ENCODE measurements at regions not wholly inside any gene's neighbourhood (a gene's known extent, or its start where the extent isn't known, plus 50 kb on each side); places are given as distances from the start of the nearest gene placed in this dataset.

DNA sequence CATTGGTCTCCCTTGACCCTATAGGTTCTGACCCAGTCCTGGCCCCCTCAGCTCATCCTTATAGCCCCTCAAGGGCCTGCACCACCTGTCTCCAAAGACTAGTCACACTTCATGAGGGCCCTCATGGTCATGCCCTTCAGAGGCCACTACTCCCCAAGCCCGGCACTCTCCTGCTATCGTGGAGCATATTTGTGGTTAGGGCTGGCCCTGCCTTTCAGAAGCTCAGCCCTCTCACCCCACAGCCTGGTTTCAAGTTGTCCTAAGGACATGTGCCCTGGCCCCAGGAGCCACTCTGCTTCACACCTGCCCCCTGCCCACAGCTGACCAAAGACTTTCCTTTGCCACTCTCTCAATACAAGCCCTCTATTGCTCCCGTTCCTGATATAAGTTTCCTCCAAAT lies 60.3 kb upstream of the LBX1 start (continued):
- TF ChIP-seq, protein P1, sequence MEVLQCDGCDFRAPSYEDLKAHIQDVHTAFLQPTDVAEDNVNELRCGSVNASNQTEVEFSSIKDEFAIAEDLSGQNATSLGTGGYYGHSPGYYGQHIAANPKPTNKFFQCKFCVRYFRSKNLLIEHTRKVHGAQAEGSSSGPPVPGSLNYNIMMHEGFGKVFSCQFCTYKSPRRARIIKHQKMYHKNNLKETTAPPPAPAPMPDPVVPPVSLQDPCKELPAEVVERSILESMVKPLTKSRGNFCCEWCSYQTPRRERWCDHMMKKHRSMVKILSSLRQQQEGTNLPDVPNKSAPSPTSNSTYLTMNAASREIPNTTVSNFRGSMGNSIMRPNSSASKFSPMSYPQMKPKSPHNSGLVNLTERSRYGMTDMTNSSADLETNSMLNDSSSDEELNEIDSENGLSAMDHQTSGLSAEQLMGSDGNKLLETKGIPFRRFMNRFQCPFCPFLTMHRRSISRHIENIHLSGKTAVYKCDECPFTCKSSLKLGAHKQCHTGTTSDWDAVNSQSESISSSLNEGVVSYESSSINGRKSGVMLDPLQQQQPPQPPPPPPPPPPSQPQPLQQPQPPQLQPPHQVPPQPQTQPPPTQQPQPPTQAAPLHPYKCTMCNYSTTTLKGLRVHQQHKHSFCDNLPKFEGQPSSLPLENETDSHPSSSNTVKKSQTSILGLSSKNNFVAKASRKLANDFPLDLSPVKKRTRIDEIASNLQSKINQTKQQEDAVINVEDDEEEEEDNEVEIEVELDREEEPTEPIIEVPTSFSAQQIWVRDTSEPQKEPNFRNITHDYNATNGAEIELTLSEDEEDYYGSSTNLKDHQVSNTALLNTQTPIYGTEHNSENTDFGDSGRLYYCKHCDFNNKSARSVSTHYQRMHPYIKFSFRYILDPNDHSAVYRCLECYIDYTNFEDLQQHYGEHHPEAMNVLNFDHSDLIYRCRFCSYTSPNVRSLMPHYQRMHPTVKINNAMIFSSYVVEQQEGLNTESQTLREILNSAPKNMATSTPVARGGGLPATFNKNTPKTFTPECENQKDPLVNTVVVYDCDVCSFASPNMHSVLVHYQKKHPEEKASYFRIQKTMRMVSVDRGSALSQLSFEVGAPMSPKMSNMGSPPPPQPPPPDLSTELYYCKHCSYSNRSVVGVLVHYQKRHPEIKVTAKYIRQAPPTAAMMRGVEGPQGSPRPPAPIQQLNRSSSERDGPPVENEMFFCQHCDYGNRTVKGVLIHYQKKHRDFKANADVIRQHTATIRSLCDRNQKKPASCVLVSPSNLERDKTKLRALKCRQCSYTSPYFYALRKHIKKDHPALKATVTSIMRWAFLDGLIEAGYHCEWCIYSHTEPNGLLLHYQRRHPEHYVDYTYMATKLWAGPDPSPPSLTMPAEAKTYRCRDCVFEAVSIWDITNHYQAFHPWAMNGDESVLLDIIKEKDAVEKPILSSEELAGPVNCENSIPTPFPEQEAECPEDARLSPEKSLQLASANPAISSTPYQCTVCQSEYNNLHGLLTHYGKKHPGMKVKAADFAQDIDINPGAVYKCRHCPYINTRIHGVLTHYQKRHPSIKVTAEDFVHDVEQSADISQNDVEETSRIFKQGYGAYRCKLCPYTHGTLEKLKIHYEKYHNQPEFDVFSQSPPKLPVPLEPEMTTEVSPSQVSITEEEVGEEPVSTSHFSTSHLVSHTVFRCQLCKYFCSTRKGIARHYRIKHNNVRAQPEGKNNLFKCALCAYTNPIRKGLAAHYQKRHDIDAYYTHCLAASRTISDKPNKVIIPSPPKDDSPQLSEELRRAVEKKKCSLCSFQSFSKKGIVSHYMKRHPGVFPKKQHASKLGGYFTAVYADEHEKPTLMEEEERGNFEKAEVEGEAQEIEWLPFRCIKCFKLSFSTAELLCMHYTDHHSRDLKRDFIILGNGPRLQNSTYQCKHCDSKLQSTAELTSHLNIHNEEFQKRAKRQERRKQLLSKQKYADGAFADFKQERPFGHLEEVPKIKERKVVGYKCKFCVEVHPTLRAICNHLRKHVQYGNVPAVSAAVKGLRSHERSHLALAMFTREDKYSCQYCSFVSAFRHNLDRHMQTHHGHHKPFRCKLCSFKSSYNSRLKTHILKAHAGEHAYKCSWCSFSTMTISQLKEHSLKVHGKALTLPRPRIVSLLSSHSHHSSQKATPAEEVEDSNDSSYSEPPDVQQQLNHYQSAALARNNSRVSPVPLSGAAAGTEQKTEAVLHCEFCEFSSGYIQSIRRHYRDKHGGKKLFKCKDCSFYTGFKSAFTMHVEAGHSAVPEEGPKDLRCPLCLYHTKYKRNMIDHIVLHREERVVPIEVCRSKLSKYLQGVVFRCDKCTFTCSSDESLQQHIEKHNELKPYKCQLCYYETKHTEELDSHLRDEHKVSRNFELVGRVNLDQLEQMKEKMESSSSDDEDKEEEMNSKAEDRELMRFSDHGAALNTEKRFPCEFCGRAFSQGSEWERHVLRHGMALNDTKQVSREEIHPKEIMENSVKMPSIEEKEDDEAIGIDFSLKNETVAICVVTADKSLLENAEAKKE (CRISPR knock-in tag; IDR thresholded peaks at IDR 0.05), result no peak
- TF ChIP-seq ZNF331 (CRISPR knock-in tag; IDR thresholded peaks at IDR 0.05; ENCODE audit: low read depth), result no peak
- no peak for TF ChIP-seq ZNF114 (CRISPR knock-in tag; IDR thresholded peaks at IDR 0.05)
- TF ChIP-seq, protein P2, sequence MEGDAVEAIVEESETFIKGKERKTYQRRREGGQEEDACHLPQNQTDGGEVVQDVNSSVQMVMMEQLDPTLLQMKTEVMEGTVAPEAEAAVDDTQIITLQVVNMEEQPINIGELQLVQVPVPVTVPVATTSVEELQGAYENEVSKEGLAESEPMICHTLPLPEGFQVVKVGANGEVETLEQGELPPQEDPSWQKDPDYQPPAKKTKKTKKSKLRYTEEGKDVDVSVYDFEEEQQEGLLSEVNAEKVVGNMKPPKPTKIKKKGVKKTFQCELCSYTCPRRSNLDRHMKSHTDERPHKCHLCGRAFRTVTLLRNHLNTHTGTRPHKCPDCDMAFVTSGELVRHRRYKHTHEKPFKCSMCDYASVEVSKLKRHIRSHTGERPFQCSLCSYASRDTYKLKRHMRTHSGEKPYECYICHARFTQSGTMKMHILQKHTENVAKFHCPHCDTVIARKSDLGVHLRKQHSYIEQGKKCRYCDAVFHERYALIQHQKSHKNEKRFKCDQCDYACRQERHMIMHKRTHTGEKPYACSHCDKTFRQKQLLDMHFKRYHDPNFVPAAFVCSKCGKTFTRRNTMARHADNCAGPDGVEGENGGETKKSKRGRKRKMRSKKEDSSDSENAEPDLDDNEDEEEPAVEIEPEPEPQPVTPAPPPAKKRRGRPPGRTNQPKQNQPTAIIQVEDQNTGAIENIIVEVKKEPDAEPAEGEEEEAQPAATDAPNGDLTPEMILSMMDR (conservative IDR thresholded peaks at IDR 0.05; ENCODE audit: low read depth in 2 of 2), result no peak
- no peak for TF ChIP-seq POLR2AphosphoS5 (IDR thresholded peaks at IDR 0.05; ENCODE audit: low read depth)
- TF ChIP-seq STAT1 (IDR thresholded peaks at IDR 0.05; ENCODE audit: unreplicated experiment), result no peak

DNA sequence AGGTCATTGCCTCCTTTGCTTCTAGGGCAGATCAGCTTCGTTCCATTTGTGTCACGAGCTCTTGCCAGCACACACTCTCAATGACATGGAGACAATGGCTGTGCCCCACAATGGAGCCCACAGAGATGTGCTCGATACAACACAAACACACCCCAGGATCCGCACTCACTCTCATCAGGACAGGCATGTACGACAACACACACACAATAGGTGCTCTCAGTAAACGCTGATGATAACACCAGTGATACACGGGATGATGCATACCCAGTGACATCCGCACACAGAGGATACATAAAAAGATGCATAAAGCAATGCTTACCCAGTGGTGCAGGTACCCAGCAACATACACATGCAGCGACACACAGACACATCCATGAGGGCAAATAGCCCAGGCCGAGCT lies 61.2 kb upstream of the LBX1 start:
- H3K27ac Mint-ChIP-seq, result no peak overlapping the region
- TF ChIP-seq EZH2 (IDR thresholded peaks at IDR 0.05; ENCODE audit: low read depth, unreplicated experiment) (no peak), ZNF114 (CRISPR knock-in tag; IDR thresholded peaks at IDR 0.05) (no peak), POLR2AphosphoS5 (IDR thresholded peaks at IDR 0.05; ENCODE audit: low read depth) (no peak), EZH2phosphoT487 (IDR thresholded peaks at IDR 0.05; ENCODE audit: unreplicated experiment) (no peak), CREB1 (CRISPR knock-in tag; IDR thresholded peaks at IDR 0.05; ENCODE audit: low read depth) (no peak), JUNB (IDR thresholded peaks at IDR 0.05; ENCODE audit: unreplicated experiment) (no peak), ZNF331 (CRISPR knock-in tag; IDR thresholded peaks at IDR 0.05; ENCODE audit: low read depth) (no peak), STAT1 (IDR thresholded peaks at IDR 0.05; ENCODE audit: unreplicated experiment) (no peak), NANOG (IDR thresholded peaks at IDR 0.05; ENCODE audit: borderline replicate concordance) (no peak)
- TF ChIP-seq, protein P3, sequence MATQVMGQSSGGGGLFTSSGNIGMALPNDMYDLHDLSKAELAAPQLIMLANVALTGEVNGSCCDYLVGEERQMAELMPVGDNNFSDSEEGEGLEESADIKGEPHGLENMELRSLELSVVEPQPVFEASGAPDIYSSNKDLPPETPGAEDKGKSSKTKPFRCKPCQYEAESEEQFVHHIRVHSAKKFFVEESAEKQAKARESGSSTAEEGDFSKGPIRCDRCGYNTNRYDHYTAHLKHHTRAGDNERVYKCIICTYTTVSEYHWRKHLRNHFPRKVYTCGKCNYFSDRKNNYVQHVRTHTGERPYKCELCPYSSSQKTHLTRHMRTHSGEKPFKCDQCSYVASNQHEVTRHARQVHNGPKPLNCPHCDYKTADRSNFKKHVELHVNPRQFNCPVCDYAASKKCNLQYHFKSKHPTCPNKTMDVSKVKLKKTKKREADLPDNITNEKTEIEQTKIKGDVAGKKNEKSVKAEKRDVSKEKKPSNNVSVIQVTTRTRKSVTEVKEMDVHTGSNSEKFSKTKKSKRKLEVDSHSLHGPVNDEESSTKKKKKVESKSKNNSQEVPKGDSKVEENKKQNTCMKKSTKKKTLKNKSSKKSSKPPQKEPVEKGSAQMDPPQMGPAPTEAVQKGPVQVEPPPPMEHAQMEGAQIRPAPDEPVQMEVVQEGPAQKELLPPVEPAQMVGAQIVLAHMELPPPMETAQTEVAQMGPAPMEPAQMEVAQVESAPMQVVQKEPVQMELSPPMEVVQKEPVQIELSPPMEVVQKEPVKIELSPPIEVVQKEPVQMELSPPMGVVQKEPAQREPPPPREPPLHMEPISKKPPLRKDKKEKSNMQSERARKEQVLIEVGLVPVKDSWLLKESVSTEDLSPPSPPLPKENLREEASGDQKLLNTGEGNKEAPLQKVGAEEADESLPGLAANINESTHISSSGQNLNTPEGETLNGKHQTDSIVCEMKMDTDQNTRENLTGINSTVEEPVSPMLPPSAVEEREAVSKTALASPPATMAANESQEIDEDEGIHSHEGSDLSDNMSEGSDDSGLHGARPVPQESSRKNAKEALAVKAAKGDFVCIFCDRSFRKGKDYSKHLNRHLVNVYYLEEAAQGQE (IDR thresholded peaks at IDR 0.05; ENCODE audit: unreplicated experiment), result no peak
- TF ChIP-seq, protein P4, sequence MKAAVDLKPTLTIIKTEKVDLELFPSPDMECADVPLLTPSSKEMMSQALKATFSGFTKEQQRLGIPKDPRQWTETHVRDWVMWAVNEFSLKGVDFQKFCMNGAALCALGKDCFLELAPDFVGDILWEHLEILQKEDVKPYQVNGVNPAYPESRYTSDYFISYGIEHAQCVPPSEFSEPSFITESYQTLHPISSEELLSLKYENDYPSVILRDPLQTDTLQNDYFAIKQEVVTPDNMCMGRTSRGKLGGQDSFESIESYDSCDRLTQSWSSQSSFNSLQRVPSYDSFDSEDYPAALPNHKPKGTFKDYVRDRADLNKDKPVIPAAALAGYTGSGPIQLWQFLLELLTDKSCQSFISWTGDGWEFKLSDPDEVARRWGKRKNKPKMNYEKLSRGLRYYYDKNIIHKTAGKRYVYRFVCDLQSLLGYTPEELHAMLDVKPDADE (IDR thresholded peaks at IDR 0.05), result no peak

More for the DNA sequence above, 61.2 kb upstream of the LBX1 start:
- Histone ChIP-seq H4K20me1 (replicated peaks; ENCODE audit: insufficient read depth) (no peaks in the 10 kb centered on the region), H3K4me3 (peak overlapping the region; percentile 76; the same call in 1 of the 2 replicates), H3K27me3 (ENCODE audit: insufficient read depth) (peaks cover 95% of the 10 kb centered on the region), H3K9me2 (ENCODE audit: insufficient read depth) (no peaks in the 10 kb centered on the region), H3F3A (replicated peaks; ENCODE audit: low read depth) (0 out of 2 replicates have a peak, but pooled peaks cover 6% of the 10 kb centered on the region), H3K27ac (ENCODE audit: low read depth) (no peak overlapping the region), H3K4me1 (ENCODE audit: insufficient read depth) (peaks cover 53% of the 10 kb centered on the region), H3K36me3 (ENCODE audit: insufficient read depth) (no peaks in the 10 kb centered on the region), H3K79me2 (replicated peaks; ENCODE audit: insufficient read depth) (no peaks in the 10 kb centered on the region), H2AFZ (no peak overlapping the region), H3K4me2 (peak overlapping the region; percentile 94)
- no peak for ATAC-seq
- Mint-ChIP-seq H3K4me3 (peak overlapping the region; percentile 34), H3K36me3 (ENCODE audit: low read depth) (no peaks in the 10 kb centered on the region; the same call in 2 of the 3 replicates), H3K9me3 (no peaks in the 10 kb centered on the region), H3K4me1 (peaks cover 50% of the 10 kb centered on the region), H3K27me3 (ENCODE audit: insufficient read depth, low read depth, poor library complexity) (peaks cover 90% of the 10 kb centered on the region)
- DNase-seq (ENCODE audit: low spot score), result no peak

Data from GM23338 (cell line).